Activated CD4-positive, alpha-beta T cell treated with anti-CD3 and anti-CD28 coated beads, Interleukin-2, Interleukin-6, amounts not matched to agents 100 ng/mL and 50 ng/mL, durations not matched to agents 16 hours and 8 hours (primary cell): ENCODE measurements at regions not wholly inside any gene's neighbourhood (a gene's known extent, or its start where the extent isn't known, plus 50 kb on each side); places are given as distances from the start of the nearest gene placed in this dataset.
"Not testable (repeated sequence)": the region's sequence is repeated elsewhere in the genome, so short reads cannot be mapped to it uniquely, and the experiment has no call there.

ENCODE experiments used
- DNase-seq: peaks from one replicate; pipeline ENCODE4 v3.0.0-alpha.2; 2020

GRCh38 chr6:106797186-106797585 lies 167.8 kb downstream of the QRSL1 start:
- no peak for DNase-seq

DNA sequence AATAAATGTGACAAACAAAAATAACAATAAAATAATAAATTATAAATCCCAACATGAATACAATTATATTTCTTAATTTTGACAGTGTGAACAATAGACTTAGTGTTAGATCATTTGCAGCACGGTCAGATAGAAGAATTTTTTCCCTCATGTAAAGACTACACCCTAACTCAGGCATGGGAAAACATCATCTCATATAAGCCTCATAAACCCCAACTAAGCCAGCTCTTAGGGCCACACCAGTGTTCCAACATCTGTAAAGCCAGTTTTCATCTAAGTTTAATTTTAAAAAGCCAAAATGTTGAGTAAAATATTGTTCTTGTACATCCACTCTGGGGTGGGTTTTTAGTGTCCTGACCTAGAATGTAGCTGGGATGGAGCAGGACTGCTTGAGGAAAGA lies 167.4 kb downstream of the QRSL1 start:
- no peak for DNase-seq

- no peak for DNase-seq
Measured at GRCh38 chr6:106794129-106794528, 164.8 kb downstream of the QRSL1 start.

DNA sequence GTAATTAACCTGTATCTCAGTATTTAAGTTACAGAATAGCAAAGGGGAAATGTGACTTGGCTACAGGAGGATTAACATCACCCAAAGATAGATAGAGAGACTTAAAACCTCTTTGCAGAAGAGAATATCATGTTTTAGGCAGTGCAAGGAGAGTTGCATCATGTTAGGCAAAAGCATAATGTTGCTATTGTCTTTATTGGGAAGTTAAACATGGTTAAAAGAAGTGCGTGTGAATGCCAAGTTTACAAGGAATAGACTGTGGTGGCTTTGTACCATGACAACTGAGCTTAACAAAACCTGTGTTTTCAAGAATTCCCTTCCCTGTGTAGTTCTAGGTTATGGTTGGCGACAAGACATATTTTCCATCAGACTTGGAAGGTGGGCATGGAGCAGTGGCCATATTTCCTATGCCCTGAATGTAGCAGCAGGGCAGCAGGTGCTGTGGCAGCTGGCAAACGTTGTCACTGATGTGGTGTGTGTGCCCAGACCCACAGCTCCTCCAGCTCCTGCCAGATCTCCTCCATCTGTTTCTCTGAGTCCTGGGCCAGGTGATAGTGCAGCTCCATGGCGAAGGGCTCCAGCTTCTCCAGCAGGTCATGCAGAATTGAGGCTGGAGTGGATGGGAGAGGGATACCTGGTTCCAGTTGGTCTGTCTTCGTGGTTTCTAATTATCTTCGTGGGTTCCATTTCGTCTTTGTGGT lies 163.3 kb downstream of the QRSL1 start:
- DNase-seq = no peak

GRCh38 chr6:106790935-106791334 lies 161.6 kb downstream of the QRSL1 start:
- no peak for DNase-seq

DNA sequence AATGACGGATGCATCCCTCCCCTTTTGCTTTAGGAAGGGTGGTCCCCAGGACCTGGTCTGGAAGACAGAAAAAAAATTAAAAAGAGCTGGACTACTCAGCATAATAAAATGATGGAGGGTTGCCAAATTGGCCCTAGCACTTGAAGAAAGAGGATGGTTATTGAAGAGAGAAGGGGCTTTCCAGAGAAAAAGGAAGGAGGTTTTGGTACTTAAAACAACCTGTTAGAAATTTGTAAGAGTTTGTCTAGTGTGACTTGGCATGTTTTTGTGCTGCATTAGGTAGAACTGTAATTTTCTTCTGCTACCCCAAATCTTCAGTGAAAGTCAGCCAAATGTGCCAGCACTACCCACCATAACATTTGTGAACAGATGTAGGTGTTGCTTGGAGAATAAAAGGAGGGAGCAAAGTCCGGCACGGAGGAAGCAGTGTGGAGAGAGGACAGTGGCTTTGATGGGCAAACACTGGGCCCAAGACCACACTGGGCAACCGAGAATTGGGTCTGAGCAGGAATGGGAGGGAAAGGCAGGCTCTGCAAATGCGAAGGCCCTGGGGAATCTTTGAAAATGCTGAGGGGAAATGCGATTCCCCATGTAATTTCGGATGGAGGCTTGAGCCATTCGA lies 160.9 kb downstream of the QRSL1 start:
- DNase-seq = no peak

DNA sequence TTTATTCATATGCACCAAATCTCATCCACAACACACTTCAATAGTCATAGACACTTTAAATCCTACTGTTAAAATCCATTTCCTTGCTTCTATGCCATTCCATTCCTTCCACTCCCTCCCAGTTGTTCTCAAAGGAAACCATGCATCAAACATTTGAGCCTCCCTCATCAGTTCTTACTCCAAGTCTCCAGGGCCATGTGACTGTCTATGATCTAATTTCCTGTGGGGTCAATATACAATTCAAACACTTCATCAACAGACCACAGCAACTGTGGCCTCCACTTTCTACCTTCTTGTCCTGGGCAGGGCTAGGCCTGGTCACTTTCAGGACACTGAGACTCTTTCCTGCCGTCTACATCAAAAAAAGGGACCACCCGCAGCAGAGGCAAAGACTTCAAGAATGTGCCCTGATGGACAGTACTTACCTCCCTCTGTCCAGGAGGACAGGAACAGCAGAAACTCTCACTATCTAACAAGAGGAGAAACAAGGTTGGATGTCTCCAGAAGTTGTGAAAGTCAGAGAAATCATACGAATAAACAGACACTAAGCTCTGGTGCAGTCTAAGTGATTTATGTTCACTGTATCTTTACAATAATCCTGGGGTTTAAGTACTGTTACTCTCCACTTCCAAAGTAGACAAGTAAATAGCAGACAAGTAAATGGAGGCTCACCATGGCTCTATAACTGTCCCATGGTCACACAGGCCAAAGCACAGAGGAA lies 160.2 kb downstream of the QRSL1 start:
- no peak for DNase-seq

GRCh38 chr6:106788761-106789160 lies 159.4 kb downstream of the QRSL1 start:
- no peak for DNase-seq

DNA sequence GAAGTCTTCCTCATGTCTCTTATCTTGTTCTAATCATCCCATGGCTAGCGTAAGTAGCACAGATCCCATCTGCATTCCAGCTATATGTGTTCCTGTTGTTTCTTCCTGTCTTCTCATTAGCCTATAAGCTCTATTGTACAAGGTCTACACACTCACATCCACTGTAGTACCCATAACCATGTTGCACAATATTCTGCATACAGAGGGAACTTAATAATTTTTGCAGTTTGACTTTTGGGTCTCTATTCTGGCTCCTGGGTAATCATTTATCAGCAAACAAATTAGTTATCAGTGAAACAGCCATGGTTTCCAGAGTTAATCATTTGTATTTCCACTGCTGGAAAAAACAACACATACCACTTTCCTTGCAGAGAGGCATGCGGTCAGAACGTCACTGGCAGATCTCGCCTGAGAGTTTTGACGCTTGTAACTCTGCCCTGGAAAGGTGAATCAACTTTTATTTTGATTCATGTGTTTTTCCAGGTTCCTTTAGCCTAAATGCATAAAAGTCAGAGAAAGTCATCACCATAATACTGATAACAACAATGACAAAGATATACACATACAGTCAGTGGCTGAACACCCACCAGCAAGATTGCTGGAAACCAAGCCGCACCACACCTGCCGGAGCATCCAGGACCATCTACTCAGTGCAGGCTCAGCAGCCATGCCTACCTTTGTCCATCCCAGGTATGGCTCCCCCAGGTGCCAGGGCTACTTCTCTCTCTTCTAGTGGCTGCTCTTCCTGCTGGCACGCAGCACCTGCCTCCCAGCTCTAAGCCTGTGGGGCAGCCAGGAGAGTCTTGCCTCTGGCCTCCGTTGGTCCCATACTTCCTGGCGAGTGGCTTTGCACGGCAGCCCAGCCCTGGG lies 158.2 kb downstream of the QRSL1 start:
- DNase-seq = no peak

GRCh38 chr6:106785298-106785697 lies 155.9 kb downstream of the QRSL1 start:
- DNase-seq = no peak

DNA sequence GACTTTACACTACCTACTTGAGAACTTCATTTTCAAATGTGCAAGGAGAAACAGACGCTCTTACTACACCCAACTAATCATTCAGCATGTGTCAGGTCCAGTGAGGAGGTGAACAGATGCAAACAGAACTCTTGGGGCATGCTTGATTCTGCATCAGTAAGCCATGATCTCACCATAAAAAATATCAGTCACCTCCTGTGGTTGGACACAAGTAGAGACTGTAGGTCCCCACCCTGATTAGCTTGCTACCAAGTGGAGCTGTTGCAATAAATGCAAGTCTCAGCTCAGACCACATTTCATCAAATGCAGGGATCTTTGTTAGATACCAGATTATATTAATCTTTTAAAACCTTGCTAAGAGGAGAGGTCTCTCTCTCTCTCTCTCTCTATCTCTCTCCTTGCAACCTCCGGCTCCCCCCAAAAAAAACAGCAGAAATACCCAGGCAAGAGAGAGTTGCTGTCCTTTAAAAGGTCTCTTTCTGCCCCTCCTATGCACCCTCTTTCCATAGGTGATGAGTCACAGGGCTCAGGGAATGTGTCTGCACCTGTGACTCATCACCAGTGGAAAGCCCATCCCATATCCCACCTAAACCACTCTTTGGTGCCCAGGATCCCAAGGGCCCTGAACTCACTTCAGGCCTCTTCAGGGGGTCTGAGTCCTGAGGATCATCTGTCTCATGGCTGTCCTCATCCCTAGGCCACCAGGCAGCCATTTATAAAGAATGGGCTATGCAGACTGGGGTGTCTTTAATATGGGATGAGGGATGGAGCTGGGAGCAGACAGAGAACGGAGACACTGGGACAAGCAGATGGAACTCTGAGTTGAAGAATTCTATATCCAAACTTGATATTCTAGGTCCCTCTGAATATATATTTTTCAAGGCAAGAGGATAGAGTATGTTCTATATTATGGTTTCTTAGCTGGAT lies 154.5 kb downstream of the QRSL1 start:
- no peak for DNase-seq

- DNase-seq = no peak
Measured at GRCh38 chr6:106782536-106783285, 153.3 kb downstream of the QRSL1 start.

- not testable (repeated sequence) for DNase-seq
Measured at GRCh38 chr6:106779552-106779951, 150.2 kb downstream of the QRSL1 start.

DNA sequence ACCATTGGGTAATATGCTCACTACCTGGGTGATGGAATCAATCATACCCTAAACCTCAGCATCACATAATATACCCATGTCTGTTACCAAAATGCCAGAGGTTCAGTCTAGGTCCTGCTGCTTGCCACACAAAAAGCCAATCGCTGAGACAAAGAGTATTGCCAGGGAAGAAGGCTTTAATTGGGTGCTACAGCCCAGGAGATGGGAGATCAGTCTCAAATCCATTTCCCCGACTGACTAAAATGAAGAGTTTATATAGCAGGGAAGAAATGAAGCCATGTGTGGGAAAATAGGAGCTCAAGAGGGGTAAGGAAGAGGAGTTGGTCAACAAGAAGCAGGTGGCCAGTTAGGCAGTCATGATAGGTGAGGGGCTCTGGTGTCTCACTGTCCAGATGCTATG lies 149.6 kb downstream of the QRSL1 start:
- DNase-seq = no peak

DNA sequence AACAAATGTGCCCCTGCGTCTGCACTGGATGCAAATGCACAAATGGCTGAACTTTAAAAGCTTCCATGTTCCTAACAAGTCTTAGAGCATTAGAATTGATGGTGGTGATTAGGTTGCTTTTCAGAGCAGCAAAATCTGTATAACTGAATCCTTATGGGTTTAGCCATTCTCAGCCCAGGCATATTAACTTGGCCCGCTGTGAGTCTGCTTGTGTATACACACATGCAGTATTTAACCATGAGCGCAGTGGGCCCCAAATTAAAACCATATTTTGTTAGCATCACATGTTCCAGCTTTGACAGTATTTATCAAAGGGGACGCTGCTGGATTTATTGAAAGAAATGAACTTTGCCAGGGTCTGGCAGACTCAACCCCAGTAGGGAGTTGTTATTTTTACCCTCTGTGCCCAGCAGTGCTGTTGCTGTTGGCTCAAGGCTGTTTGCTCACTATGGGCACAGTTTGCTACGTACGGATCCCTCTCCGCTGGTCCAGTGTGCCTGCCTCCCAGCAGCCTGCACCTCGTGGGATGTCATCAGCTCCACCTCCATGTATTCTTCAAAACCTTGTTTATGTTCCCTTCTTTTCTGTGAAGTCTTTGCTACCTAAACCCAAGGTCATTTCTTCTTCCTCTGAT lies 144.7 kb downstream of the QRSL1 start:
- no peak for DNase-seq

- DNase-seq = no peak
Measured at GRCh38 chr6:106773522-106773921, 144.1 kb downstream of the QRSL1 start.

DNA sequence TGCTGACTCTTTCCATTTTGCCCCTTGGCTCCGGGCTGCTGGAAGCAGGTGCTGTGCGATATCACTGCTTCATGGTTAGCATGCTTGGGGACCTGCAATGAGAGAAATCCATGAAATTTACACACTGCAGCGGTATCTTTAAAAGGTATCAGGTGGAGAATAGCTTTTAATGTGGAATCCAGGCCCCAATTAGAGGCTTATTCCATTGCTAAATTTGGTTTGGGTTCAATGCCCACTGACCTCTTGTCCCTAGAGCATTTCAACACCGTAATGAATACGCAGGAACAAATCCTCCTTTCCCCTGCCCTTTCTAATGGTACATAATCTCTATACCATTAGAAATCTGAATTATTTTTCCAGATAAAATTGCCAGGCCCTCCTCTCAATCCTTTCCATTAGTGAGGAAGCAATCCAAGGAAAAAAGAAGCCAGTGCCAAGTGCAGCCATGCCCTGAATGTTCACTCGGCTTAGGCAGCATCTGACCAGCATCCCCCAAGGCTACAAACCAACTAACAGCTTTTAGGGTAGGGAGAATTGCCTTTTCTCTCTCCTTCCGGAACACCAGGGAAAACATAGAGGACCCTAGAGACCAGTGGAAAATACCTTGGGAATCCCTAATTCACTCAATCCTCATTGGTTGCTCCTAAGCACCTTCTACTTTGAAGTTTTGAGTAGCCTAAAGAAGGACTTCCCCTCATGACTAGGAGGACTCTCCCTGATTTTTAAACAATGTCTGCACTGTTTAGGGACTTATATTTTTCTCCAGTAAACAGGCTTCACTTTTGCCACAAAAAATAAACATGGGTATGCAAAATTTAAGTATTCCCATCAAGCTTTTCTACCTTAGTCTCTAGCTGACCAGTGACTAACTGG lies 143.1 kb downstream of the QRSL1 start:
- no peak for DNase-seq

- DNase-seq = no peak
Measured at GRCh38 chr6:106771822-106772221, 142.4 kb downstream of the QRSL1 start.

DNA sequence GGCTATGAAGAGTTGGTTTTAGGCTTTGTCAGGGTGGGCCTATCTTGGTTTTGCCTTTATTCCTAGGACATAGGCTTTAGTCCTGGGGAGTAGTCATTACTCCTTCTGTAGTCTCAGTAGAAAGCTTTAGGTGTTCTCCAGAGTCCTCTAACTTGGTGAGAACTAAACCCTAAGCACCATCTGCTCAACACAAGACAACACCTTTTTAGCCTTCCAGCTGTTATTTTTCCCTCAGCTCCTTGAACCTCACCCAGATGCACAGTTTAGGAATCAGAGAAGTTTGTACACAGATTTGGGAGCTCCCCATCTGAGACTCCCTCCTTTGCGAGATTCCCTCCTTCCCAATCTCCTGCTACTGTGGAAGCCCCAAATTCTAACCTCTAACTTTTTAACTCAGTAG lies 141.3 kb downstream of the QRSL1 start:
- no peak for DNase-seq

DNA sequence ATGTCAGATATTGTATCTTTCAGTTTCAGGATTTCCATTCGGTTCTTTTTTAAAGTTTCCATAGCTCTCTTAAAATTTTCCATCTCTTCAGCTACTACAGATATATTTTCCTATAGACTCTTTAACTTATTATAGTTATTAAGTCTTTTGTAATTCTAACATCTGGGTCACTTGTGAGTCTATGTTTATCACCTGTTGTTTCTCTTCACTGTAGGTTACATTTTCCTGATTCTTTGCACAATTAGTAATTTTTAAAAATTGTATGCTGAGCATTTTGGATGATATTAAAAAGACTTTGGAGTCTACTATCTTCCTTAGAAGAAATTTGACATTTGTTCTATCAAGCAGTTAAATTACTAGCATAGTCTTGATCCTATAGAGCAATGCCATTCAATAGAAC lies 140.7 kb downstream of the QRSL1 start:
- no peak for DNase-seq
